GM23338 (cell line): ENCODE measurements at regions not wholly inside any gene's neighbourhood (a gene's known extent, or its start where the extent isn't known, plus 50 kb on each side); places are given as distances from the start of the nearest gene placed in this dataset.
"Not testable (repeated sequence)": the region's sequence is repeated elsewhere in the genome, so short reads cannot be mapped to it uniquely, and the experiment has no call there.

Source experiments
- CREB1 ChIP-seq: fragments of 250-450 bp; sonication (Bioruptor Pico); IDR thresholded peaks from 2 replicates; pipeline ENCODE4 v1.5.0; 2020; ENCODE audit warnings: low read depth, mild to moderate bottlenecking, moderate library complexity
- EZH2 ChIP-seq: fragments of 200-600 bp; sonication (generic); IDR thresholded peaks from one replicate; pipeline ENCODE4 v1.8.0; 2017; ENCODE audit warnings: antibody characterized with exemption, mild to moderate bottlenecking, low read depth; ENCODE audit not compliant: unreplicated experiment
- EZH2phosphoT487 ChIP-seq: fragments of 200-600 bp; sonication (generic); IDR thresholded peaks from one replicate; pipeline ENCODE4 v1.8.1; 2018; ENCODE audit warnings: antibody characterized with exemption; ENCODE audit not compliant: unreplicated experiment
- POLR2AphosphoS5 ChIP-seq: IDR thresholded peaks from 2 replicates; pipeline ENCODE4 v1.6.1; 2016; ENCODE audit warnings: antibody characterized with exemption, low read depth
- TF ChIP-seq, protein P1 (sequence below), 2 experiments: fragments of 200-600 bp in 1 of 2; sonication (generic) in 1 of 2; conservative IDR thresholded peaks; 2 replicates each; pipeline versions ENCODE4 v1.5.1 to v1.6.1; 2016 to 2017; ENCODE audit warnings: antibody characterized with exemption in 2 of 2, low read depth in 2 of 2, mild to moderate bottlenecking in 2 of 2, moderate library complexity in 1 of 2
- TF ChIP-seq, protein P2 (sequence below): IDR thresholded peaks from one replicate; pipeline ENCODE4 v1.6.1; 2018; ENCODE audit warnings: antibody characterized with exemption; ENCODE audit not compliant: unreplicated experiment

DNA sequence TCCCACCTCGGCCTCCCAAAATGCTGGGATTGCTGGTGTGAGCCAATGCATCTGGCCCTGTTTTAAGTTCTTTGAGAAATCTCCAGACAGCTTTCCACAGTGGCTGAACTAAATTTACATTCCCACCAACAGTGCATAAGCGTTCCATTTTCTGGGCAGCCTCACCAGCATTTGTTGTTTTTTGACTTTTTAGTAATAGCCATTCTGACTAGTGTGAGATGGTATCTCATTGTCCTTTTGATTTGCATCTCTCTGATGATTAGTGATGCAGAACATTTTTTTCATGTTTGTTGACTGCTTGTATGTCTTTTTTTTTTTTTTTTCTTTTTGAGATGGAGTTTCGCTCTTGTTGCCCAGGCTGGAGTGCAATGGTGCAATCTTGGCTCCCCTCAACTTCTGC lies 117.4 kb upstream of the TBX3 start:
- TF ChIP-seq, protein P1, sequence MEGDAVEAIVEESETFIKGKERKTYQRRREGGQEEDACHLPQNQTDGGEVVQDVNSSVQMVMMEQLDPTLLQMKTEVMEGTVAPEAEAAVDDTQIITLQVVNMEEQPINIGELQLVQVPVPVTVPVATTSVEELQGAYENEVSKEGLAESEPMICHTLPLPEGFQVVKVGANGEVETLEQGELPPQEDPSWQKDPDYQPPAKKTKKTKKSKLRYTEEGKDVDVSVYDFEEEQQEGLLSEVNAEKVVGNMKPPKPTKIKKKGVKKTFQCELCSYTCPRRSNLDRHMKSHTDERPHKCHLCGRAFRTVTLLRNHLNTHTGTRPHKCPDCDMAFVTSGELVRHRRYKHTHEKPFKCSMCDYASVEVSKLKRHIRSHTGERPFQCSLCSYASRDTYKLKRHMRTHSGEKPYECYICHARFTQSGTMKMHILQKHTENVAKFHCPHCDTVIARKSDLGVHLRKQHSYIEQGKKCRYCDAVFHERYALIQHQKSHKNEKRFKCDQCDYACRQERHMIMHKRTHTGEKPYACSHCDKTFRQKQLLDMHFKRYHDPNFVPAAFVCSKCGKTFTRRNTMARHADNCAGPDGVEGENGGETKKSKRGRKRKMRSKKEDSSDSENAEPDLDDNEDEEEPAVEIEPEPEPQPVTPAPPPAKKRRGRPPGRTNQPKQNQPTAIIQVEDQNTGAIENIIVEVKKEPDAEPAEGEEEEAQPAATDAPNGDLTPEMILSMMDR (conservative IDR thresholded peaks at IDR 0.05; ENCODE audit: low read depth in 2 of 2) = not testable (repeated sequence)
- not testable (repeated sequence) for TF ChIP-seq POLR2AphosphoS5, EZH2, CREB1, EZH2phosphoT487
- TF ChIP-seq, protein P2, sequence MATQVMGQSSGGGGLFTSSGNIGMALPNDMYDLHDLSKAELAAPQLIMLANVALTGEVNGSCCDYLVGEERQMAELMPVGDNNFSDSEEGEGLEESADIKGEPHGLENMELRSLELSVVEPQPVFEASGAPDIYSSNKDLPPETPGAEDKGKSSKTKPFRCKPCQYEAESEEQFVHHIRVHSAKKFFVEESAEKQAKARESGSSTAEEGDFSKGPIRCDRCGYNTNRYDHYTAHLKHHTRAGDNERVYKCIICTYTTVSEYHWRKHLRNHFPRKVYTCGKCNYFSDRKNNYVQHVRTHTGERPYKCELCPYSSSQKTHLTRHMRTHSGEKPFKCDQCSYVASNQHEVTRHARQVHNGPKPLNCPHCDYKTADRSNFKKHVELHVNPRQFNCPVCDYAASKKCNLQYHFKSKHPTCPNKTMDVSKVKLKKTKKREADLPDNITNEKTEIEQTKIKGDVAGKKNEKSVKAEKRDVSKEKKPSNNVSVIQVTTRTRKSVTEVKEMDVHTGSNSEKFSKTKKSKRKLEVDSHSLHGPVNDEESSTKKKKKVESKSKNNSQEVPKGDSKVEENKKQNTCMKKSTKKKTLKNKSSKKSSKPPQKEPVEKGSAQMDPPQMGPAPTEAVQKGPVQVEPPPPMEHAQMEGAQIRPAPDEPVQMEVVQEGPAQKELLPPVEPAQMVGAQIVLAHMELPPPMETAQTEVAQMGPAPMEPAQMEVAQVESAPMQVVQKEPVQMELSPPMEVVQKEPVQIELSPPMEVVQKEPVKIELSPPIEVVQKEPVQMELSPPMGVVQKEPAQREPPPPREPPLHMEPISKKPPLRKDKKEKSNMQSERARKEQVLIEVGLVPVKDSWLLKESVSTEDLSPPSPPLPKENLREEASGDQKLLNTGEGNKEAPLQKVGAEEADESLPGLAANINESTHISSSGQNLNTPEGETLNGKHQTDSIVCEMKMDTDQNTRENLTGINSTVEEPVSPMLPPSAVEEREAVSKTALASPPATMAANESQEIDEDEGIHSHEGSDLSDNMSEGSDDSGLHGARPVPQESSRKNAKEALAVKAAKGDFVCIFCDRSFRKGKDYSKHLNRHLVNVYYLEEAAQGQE = not testable (repeated sequence)
